GM12891 (cell line): ENCODE measurements at regions not wholly inside any gene's neighbourhood (a gene's known extent, or its start where the extent isn't known, plus 50 kb on each side); places are given as distances from the start of the nearest gene placed in this dataset.

ENCODE experiments used
- PAX5 ChIP-seq: IDR thresholded peaks from 2 replicates; pipeline ENCODE4 v1.6.1; 2011; ENCODE audit warnings: low read length, moderate library complexity, mild to moderate bottlenecking; ENCODE audit not compliant: insufficient read depth, severe bottlenecking
- POLR2A ChIP-seq: IDR thresholded peaks from 2 replicates; pipeline ENCODE4 v1.6.1; 2011; ENCODE audit warnings: low read depth, low read length, control low read depth
- POLR2AphosphoS5 ChIP-seq: IDR thresholded peaks from 2 replicates; pipeline ENCODE4 v1.6.1; 2011; ENCODE audit warnings: low read depth, low read length, control low read depth
- TAF1 ChIP-seq: IDR thresholded peaks from 2 replicates; pipeline ENCODE4 v1.6.1; 2011; ENCODE audit warnings: low read depth, low read length, control low read depth

GRCh38 chr5:125912028-125912427, 511.2 kb upstream of the GRAMD2B start:
- TF ChIP-seq POLR2AphosphoS5 (no peak), POLR2A (no peak), TAF1 (no peak), PAX5 (no peak)
